Tibial nerve (tissue), 4 donors: ENCODE measurements at regions not wholly inside any gene's neighbourhood (a gene's known extent, or its start where the extent isn't known, plus 50 kb on each side); places are given as distances from the start of the nearest gene placed in this dataset.
"Not testable (repeated sequence)": the region's sequence is repeated elsewhere in the genome, so short reads cannot be mapped to it uniquely, and the experiment has no call there.

ENCODE experiments used
- DNase-seq, 2 donors: peaks; one replicate each; pipeline ENCODE4 v3.0.0-alpha.2; 2019; ENCODE audit warnings: low spot score in 2 of 2
- H3K27ac ChIP-seq, 4 donors: fragments of 200-600 bp; sonication (generic) in 3 of 4; one replicate each; pipeline ENCODE4 v1.5.1; 2017 to 2019; ENCODE audit warnings: mild to moderate bottlenecking in 1 of 4
- H3K27me3 ChIP-seq, 2 donors: fragments of 200-600 bp; sonication (generic) in 1 of 2; one replicate each; pipeline versions ENCODE4 v1.5.1 to v1.6.0; 2017 to 2019
- H3K36me3 ChIP-seq, 3 donors: fragments of 200-600 bp; sonication (generic); one replicate each; pipeline ENCODE4 v1.5.1; 2018 to 2019
- H3K4me1 ChIP-seq, 4 donors: fragments of 200-600 bp; sonication (generic) in 3 of 4; one replicate each; pipeline ENCODE4 v1.5.1; 2017 to 2019
- H3K4me3 ChIP-seq, 4 donors: fragments of 200-600 bp; sonication (generic) in 3 of 4; one replicate each; pipeline ENCODE4 v1.5.1; 2017 to 2019; ENCODE audit warnings: mild to moderate bottlenecking in 1 of 4, moderate library complexity in 1 of 4
- H3K9me3 ChIP-seq, 4 donors: fragments of 200-600 bp; sonication (generic) in 3 of 4; one replicate each; pipeline ENCODE4 v1.5.1; 2017 to 2019
- EP300 ChIP-seq, 2 donors: sonication (generic); formaldehyde crosslinking; IDR thresholded peaks; one replicate each; pipeline ENCODE4 v1.6.1; 2017; ENCODE audit warnings: antibody characterized with exemption in 2 of 2, mild to moderate bottlenecking in 1 of 2
- POLR2A ChIP-seq, 2 donors: fragments of 450-650 bp; IDR thresholded peaks; one replicate each; pipeline ENCODE4 v1.6.1; 2017; ENCODE audit warnings: antibody characterized with exemption in 2 of 2, mild to moderate bottlenecking in 2 of 2, moderate library complexity in 2 of 2
- WGBS, 2 donors: methylation state at CpG; one replicate each; pipeline ENCODE4 v1.1.5; 2018; 5-methylcytosine and 5-hydroxymethylcytosine counted together
- TF ChIP-seq, protein P1 (sequence below), 5 experiments: fragments of 200-600 bp in 3 of 5; fragments of 450-650 bp in 2 of 5; sonication (generic) in 3 of 5; IDR thresholded peaks; one replicate each; pipeline ENCODE4 v1.5.1; 2016 to 2019; ENCODE audit warnings: antibody characterized with exemption in 5 of 5, mild to moderate bottlenecking in 3 of 5, moderate library complexity in 2 of 5

- TF ChIP-seq, protein P1, sequence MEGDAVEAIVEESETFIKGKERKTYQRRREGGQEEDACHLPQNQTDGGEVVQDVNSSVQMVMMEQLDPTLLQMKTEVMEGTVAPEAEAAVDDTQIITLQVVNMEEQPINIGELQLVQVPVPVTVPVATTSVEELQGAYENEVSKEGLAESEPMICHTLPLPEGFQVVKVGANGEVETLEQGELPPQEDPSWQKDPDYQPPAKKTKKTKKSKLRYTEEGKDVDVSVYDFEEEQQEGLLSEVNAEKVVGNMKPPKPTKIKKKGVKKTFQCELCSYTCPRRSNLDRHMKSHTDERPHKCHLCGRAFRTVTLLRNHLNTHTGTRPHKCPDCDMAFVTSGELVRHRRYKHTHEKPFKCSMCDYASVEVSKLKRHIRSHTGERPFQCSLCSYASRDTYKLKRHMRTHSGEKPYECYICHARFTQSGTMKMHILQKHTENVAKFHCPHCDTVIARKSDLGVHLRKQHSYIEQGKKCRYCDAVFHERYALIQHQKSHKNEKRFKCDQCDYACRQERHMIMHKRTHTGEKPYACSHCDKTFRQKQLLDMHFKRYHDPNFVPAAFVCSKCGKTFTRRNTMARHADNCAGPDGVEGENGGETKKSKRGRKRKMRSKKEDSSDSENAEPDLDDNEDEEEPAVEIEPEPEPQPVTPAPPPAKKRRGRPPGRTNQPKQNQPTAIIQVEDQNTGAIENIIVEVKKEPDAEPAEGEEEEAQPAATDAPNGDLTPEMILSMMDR (IDR thresholded peaks at IDR 0.05): no peak
- TF ChIP-seq EP300 (IDR thresholded peaks at IDR 0.05) (no peak), POLR2A (IDR thresholded peaks at IDR 0.05) (no peak)
- Histone ChIP-seq H3K9me3 (peaks cover 0 to 25% (median 4%) of the 10 kb centered on the region in 4 donors), H3K36me3 (no peaks in the 10 kb centered on the region), H3K4me3 (no peak overlapping the region), H3K27me3 (no peaks in the 10 kb centered on the region), H3K27ac (no peak overlapping the region), H3K4me1 (no peaks in the 10 kb centered on the region)
- 0% methylated on average over 1 of the region's 1 CpG for WGBS, 2 donors
- DNase-seq: no peak
These were observed 1136.8 kb upstream of the ADGRL4 start for GRCh38 chr1:80143361-80143760.

- peaks cover 0 to 12% (median 0%) of the 10 kb centered on the region in 4 donors for H3K9me3 ChIP-seq
- not testable (repeated sequence) for H3K4me1 ChIP-seq, H3K27ac ChIP-seq, H3K36me3 ChIP-seq, H3K27me3 ChIP-seq, H3K4me3 ChIP-seq, DNase-seq
- 86 to 89% methylated on average over 27 of the region's 27 CpGs for WGBS, 2 donors
These were observed 1131.5 kb upstream of the ADGRL4 start for GRCh38 chr1:80137946-80138602.

DNA sequence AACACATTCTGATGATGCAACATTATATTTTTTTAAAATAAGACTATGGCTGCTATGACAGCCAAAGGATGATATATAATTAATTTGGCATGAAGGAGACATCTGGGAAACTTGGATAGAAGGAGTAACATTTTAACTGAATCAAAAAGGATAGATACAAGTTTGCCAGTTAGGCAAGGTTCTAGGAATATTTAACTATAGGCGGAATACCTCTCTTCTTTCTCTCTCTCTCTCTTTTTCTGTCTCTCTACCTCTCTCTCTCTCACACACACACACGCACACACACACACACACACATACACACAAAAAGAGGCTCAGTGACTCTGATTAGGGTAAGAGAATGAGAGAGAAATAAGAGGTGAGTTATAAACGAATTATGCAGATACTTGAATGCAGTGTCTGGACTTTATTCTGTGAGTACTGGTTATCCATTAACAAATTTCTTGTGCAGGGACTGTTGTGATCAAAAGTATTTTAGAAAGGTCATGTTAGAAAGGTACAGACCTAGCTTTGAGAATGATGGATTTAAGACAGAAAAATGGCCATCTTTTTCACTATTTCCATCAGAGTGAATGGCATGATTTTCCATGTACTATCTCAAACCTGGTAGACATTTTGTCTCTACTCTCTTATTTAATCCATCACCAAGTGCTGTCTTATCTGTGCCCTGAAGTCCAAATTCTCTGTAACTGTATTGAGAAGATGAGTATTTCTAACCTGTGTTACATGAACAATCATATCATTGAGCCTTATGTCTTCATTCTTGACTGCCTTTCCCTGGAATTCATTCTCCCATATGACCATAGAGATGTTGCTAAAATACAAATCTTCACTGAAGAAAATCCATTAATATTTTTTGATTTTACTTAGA lies 1106.9 kb upstream of the ADGRL4 start:
- Histone ChIP-seq H3K4me1 (no peaks in the 10 kb centered on the region), H3K36me3 (no peaks in the 10 kb centered on the region), H3K27me3 (no peaks in the 10 kb centered on the region), H3K4me3 (no peak overlapping the region), H3K9me3 (peaks cover 0 to 25% (median 0%) of the 10 kb centered on the region in 4 donors), H3K27ac (no peak overlapping the region)
- no peak for TF ChIP-seq EP300 (IDR thresholded peaks at IDR 0.05)
- TF ChIP-seq, protein P1 (IDR thresholded peaks at IDR 0.05): no peak
- TF ChIP-seq POLR2A (IDR thresholded peaks at IDR 0.05): no peak
- WGBS, 2 donors: 89 to 90% methylated on average over 3 of the region's 3 CpGs
- DNase-seq: no peak

DNA sequence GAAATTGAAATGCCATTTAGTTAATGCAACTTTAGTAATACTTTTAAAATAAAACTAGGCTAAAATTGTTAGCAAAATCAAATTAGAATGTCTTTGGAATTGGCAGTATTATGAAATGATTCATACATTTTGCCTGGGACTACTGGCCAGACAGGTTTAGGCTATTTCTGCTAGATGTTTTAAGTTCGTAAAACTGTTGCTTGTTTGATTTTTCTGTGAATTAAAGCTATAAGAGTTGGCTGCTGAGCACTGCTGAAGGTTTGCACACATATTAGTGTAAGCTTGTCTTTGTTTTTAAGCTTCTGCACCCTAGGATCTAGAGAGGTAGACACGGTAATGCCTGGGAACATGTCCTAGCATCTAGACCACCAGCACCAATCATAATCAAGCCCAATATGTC lies 1094.6 kb upstream of the ADGRL4 start:
- Histone ChIP-seq H3K4me1 (no peaks in the 10 kb centered on the region), H3K4me3 (no peak overlapping the region), H3K27ac (no peak overlapping the region), H3K36me3 (no peaks in the 10 kb centered on the region), H3K9me3 (peaks cover 0 to 34% (median 2%) of the 10 kb centered on the region in 4 donors), H3K27me3 (no peaks in the 10 kb centered on the region)
- WGBS, 2 donors: 87 to 96% methylated on average over 2 of the region's 2 CpGs
- TF ChIP-seq POLR2A (IDR thresholded peaks at IDR 0.05): no peak
- TF ChIP-seq, protein P1 (IDR thresholded peaks at IDR 0.05): no peak
- TF ChIP-seq EP300 (IDR thresholded peaks at IDR 0.05): no peak
- DNase-seq: no peak

- WGBS, 2 donors: 89 to 91% methylated on average over 1 of the region's 1 CpG
- Histone ChIP-seq H3K36me3 (no peaks in the 10 kb centered on the region), H3K4me3 (no peak overlapping the region), H3K27me3 (no peaks in the 10 kb centered on the region), H3K4me1 (no peaks in the 10 kb centered on the region), H3K9me3 (peaks cover 0 to 34% (median 3%) of the 10 kb centered on the region in 4 donors), H3K27ac (no peak overlapping the region)
- TF ChIP-seq, protein P1 (IDR thresholded peaks at IDR 0.05): no peak
- no peak for TF ChIP-seq EP300 (IDR thresholded peaks at IDR 0.05)
- TF ChIP-seq POLR2A (IDR thresholded peaks at IDR 0.05): no peak
- no peak for DNase-seq
These were observed 1093.2 kb upstream of the ADGRL4 start for GRCh38 chr1:80099713-80100112.
